ES-I3 (cell line): ENCODE measurements at regions not wholly inside any gene's neighbourhood (a gene's known extent, or its start where the extent isn't known, plus 50 kb on each side); places are given as distances from the start of the nearest gene placed in this dataset.

Experiments used
- H3K36me3 ChIP-seq: 2 replicates; pipeline ENCODE4 v1.6.1; 2013; ENCODE audit warnings: mild to moderate bottlenecking, low read length, control low read depth, moderate library complexity; ENCODE audit not compliant: insufficient read depth
- H3K4me1 ChIP-seq: 2 replicates; pipeline ENCODE4 v1.6.1; 2013; ENCODE audit warnings: mild to moderate bottlenecking, control low read depth, low read length; ENCODE audit not compliant: insufficient read depth
- H3K9ac ChIP-seq: 2 replicates; pipeline ENCODE4 v1.6.1; 2013; ENCODE audit warnings: low read depth, mild to moderate bottlenecking, low read length, moderate library complexity
- H3K9me3 ChIP-seq: 2 replicates; pipeline ENCODE4 v1.6.1; 2013; ENCODE audit warnings: mild to moderate bottlenecking, low read length, moderate library complexity; ENCODE audit not compliant: control insufficient read depth, insufficient read depth

- no peaks in the 10 kb centered on the region for H3K4me1 ChIP-seq
- H3K9ac ChIP-seq = no peak overlapping the region
- no peaks in the 10 kb centered on the region for H3K9me3 ChIP-seq
- no peaks in the 10 kb centered on the region for H3K36me3 ChIP-seq
These were observed 104.8 kb upstream of the LGALSL start for GRCh38 chr2:64349131-64349530.

GRCh38 chr2:64350996-64351395 is 103.0 kb upstream of the LGALSL start:
- no peak overlapping the region for H3K9ac ChIP-seq
- no peaks in the 10 kb centered on the region for H3K36me3 ChIP-seq
- H3K4me1 ChIP-seq = no peaks in the 10 kb centered on the region
- no peaks in the 10 kb centered on the region for H3K9me3 ChIP-seq

- Histone ChIP-seq H3K9ac (no peak overlapping the region), H3K36me3 (no peaks in the 10 kb centered on the region), H3K9me3 (no peaks in the 10 kb centered on the region), H3K4me1 (no peaks in the 10 kb centered on the region)
These were observed 101.7 kb upstream of the LGALSL start for GRCh38 chr2:64352292-64352691.

GRCh38 chr2:64354857-64355680 is 98.9 kb upstream of the LGALSL start:
- H3K36me3 ChIP-seq = no peaks in the 10 kb centered on the region
- peaks cover 9% of the 10 kb centered on the region for H3K4me1 ChIP-seq
- no peaks in the 10 kb centered on the region for H3K9me3 ChIP-seq
- H3K9ac ChIP-seq = no peak overlapping the region

- Histone ChIP-seq H3K9me3 (no peaks in the 10 kb centered on the region), H3K36me3 (no peaks in the 10 kb centered on the region), H3K4me1 (peaks cover 15% of the 10 kb centered on the region), H3K9ac (no peak overlapping the region)
These were observed 97.1 kb upstream of the LGALSL start for GRCh38 chr2:64356906-64357305.

GRCh38 chr2:64359171-64359891 is 94.6 kb upstream of the LGALSL start:
- Histone ChIP-seq H3K4me1 (peaks cover 15% of the 10 kb centered on the region), H3K9ac (no peak overlapping the region), H3K36me3 (no peaks in the 10 kb centered on the region), H3K9me3 (no peaks in the 10 kb centered on the region)

GRCh38 chr2:64359892-64360657 is 93.9 kb upstream of the LGALSL start:
- H3K9ac ChIP-seq = no peak overlapping the region
- H3K4me1 ChIP-seq = peaks cover 15% of the 10 kb centered on the region
- no peaks in the 10 kb centered on the region for H3K36me3 ChIP-seq
- no peaks in the 10 kb centered on the region for H3K9me3 ChIP-seq

- Histone ChIP-seq H3K9me3 (no peaks in the 10 kb centered on the region), H3K4me1 (peaks cover 15% of the 10 kb centered on the region), H3K36me3 (no peaks in the 10 kb centered on the region), H3K9ac (no peak overlapping the region)
These were observed 92.6 kb upstream of the LGALSL start for GRCh38 chr2:64361151-64361938.

GRCh38 chr2:64362562-64363026 is 91.4 kb upstream of the LGALSL start:
- Histone ChIP-seq H3K4me1 (peaks cover 15% of the 10 kb centered on the region), H3K9me3 (no peaks in the 10 kb centered on the region), H3K9ac (no peak overlapping the region), H3K36me3 (no peaks in the 10 kb centered on the region)

GRCh38 chr2:64363140-64363539 is 90.8 kb upstream of the LGALSL start:
- Histone ChIP-seq H3K36me3 (no peaks in the 10 kb centered on the region), H3K9ac (no peak overlapping the region), H3K9me3 (no peaks in the 10 kb centered on the region), H3K4me1 (peaks cover 15% of the 10 kb centered on the region)

GRCh38 chr2:64363848-64364247 is 90.1 kb upstream of the LGALSL start:
- Histone ChIP-seq H3K4me1 (peaks cover 15% of the 10 kb centered on the region), H3K9me3 (no peaks in the 10 kb centered on the region), H3K9ac (no peak overlapping the region), H3K36me3 (no peaks in the 10 kb centered on the region)

GRCh38 chr2:64367444-64368232 is 86.3 kb upstream of the LGALSL start:
- Histone ChIP-seq H3K9ac (no peak overlapping the region), H3K9me3 (no peaks in the 10 kb centered on the region), H3K36me3 (no peaks in the 10 kb centered on the region), H3K4me1 (no peaks in the 10 kb centered on the region; the same call in 1 of the 2 replicates)

- Histone ChIP-seq H3K36me3 (no peaks in the 10 kb centered on the region), H3K9ac (no peak overlapping the region), H3K9me3 (no peaks in the 10 kb centered on the region), H3K4me1 (no peaks in the 10 kb centered on the region; the same call in 1 of the 2 replicates)
These were observed 84.3 kb upstream of the LGALSL start for GRCh38 chr2:64369706-64370105.
